ENCODE measurements at regions not wholly inside any gene's neighbourhood (a gene's known extent, or its start where the extent isn't known, plus 50 kb on each side); places are given as distances from the start of the nearest gene placed in this dataset.

GRCh38 chr6:148271711-148272439 is 70.8 kb upstream of the SASH1 start:
- no peaks in the 10 kb centered on the region for H3K9me3 ChIP-seq
- H3K36me3 ChIP-seq = no peaks in the 10 kb centered on the region
- TF ChIP-seq CTCF (IDR thresholded peaks at IDR 0.05; ENCODE audit: low read depth, low read length) = no peak
- no peak for DNase-seq
- no peaks in the 10 kb centered on the region for H3K4me1 ChIP-seq
- H3K4me3 ChIP-seq (ENCODE audit: low read depth, low read length) = no peak overlapping the region
- H3K27me3 ChIP-seq = no peaks in the 10 kb centered on the region

GRCh38 chr6:148272597-148272996 is 70.0 kb upstream of the SASH1 start:
- Histone ChIP-seq H3K27me3 (no peaks in the 10 kb centered on the region), H3K4me3 (ENCODE audit: low read depth, low read length) (no peak overlapping the region), H3K36me3 (no peaks in the 10 kb centered on the region), H3K9me3 (no peaks in the 10 kb centered on the region), H3K4me1 (no peaks in the 10 kb centered on the region)
- no peak for TF ChIP-seq CTCF (IDR thresholded peaks at IDR 0.05; ENCODE audit: low read depth, low read length)
- DNase-seq = no peak

GRCh38 chr6:148273962-148274752 is 68.5 kb upstream of the SASH1 start:
- Histone ChIP-seq H3K27me3 (no peaks in the 10 kb centered on the region), H3K4me3 (ENCODE audit: low read depth, low read length) (no peak overlapping the region), H3K4me1 (no peaks in the 10 kb centered on the region), H3K9me3 (no peaks in the 10 kb centered on the region), H3K36me3 (no peaks in the 10 kb centered on the region)
- no peak for DNase-seq
- TF ChIP-seq CTCF (IDR thresholded peaks at IDR 0.05; ENCODE audit: low read depth, low read length) = no peak

- no peak for DNase-seq
- no peak for TF ChIP-seq CTCF (IDR thresholded peaks at IDR 0.05; ENCODE audit: low read depth, low read length)
- Histone ChIP-seq H3K4me1 (no peaks in the 10 kb centered on the region), H3K4me3 (ENCODE audit: low read depth, low read length) (no peak overlapping the region), H3K9me3 (no peaks in the 10 kb centered on the region), H3K27me3 (no peaks in the 10 kb centered on the region), H3K36me3 (no peaks in the 10 kb centered on the region)
Observed at GRCh38 chr6:148274809-148275208, 67.8 kb upstream of the SASH1 start.

- DNase-seq = no peak
- no peaks in the 10 kb centered on the region for H3K4me1 ChIP-seq
- no peaks in the 10 kb centered on the region for H3K9me3 ChIP-seq
- TF ChIP-seq CTCF (IDR thresholded peaks at IDR 0.05; ENCODE audit: low read depth, low read length) = no peak
- no peaks in the 10 kb centered on the region for H3K36me3 ChIP-seq
- H3K27me3 ChIP-seq = no peaks in the 10 kb centered on the region
- H3K4me3 ChIP-seq (ENCODE audit: low read depth, low read length) = no peak overlapping the region
Observed at GRCh38 chr6:148285205-148285604, 57.4 kb upstream of the SASH1 start.

GRCh38 chr6:148286563-148286962 is 56.1 kb upstream of the SASH1 start:
- no peak for TF ChIP-seq CTCF (IDR thresholded peaks at IDR 0.05; ENCODE audit: low read depth, low read length)
- no peak overlapping the region for H3K4me3 ChIP-seq (ENCODE audit: low read depth, low read length)
- no peaks in the 10 kb centered on the region for H3K27me3 ChIP-seq
- DNase-seq = no peak
- no peaks in the 10 kb centered on the region for H3K9me3 ChIP-seq
- no peaks in the 10 kb centered on the region for H3K4me1 ChIP-seq
- H3K36me3 ChIP-seq = no peaks in the 10 kb centered on the region

Measured in BE2C (cell line).